DMS153 treated with DMSO at 0.1 percent for 48 hours (cell line): ENCODE measurements at regions not wholly inside any gene's neighbourhood (a gene's known extent, or its start where the extent isn't known, plus 50 kb on each side); places are given as distances from the start of the nearest gene placed in this dataset.

Experiments used
- DNase-seq: peaks from one replicate; lab custom pipeline; 2025; ENCODE audit not compliant: unreplicated experiment; lab: John Stamatoyannopoulos, UW

GRCh38 chr7:110592557-110592956 lies 498.4 kb upstream of the LRRN3 start:
- DNase-seq, result no peak

GRCh38 chr7:110593355-110593754 lies 497.6 kb upstream of the LRRN3 start:
- DNase-seq, result no peak

GRCh38 chr7:110595694-110596093 lies 495.2 kb upstream of the LRRN3 start:
- DNase-seq, result no peak

- DNase-seq, result no peak
These were observed 490.0 kb upstream of the LRRN3 start for GRCh38 chr7:110600956-110601355.

- no peak for DNase-seq
These were observed 489.2 kb upstream of the LRRN3 start for GRCh38 chr7:110601710-110602109.

GRCh38 chr7:110604206-110604605 lies 486.7 kb upstream of the LRRN3 start:
- no peak for DNase-seq

- no peak for DNase-seq
These were observed 486.0 kb upstream of the LRRN3 start for GRCh38 chr7:110604885-110605284.

GRCh38 chr7:110607050-110607857 lies 483.7 kb upstream of the LRRN3 start:
- no peak for DNase-seq

GRCh38 chr7:110609336-110609735 lies 481.6 kb upstream of the LRRN3 start:
- DNase-seq, result no peak

- no peak for DNase-seq
These were observed 478.2 kb upstream of the LRRN3 start for GRCh38 chr7:110612680-110613079.
